GM19455 (cell line): ENCODE measurements at regions not wholly inside any gene's neighbourhood (a gene's known extent, or its start where the extent isn't known, plus 50 kb on each side); places are given as distances from the start of the nearest gene placed in this dataset.

Source experiments
- ATAC-seq: cut with Tn5 transposase; IDR thresholded peaks from one replicate; pipeline ENCODE4 v1.9.1; 2021; ENCODE audit not compliant: unreplicated experiment

DNA sequence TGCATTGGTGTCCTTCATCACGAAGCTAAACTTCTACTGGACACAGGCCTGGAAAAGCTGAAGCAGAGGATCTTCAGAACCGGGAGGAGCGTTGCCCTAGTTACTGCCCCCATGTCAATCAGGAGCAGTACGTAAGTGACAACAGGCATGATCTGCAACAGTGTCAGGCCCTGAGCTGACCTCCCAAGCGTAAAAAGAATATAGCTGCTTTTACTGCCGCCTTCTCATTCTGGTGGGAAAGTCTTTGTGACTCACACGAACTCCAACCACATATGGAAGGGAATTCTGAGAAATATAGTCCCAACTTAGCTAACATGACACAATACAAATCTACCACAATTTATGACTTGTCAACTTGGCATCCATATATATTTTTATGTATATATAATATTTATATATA is 1007.7 kb upstream of the CDH2 start:
- ATAC-seq: no peak

DNA sequence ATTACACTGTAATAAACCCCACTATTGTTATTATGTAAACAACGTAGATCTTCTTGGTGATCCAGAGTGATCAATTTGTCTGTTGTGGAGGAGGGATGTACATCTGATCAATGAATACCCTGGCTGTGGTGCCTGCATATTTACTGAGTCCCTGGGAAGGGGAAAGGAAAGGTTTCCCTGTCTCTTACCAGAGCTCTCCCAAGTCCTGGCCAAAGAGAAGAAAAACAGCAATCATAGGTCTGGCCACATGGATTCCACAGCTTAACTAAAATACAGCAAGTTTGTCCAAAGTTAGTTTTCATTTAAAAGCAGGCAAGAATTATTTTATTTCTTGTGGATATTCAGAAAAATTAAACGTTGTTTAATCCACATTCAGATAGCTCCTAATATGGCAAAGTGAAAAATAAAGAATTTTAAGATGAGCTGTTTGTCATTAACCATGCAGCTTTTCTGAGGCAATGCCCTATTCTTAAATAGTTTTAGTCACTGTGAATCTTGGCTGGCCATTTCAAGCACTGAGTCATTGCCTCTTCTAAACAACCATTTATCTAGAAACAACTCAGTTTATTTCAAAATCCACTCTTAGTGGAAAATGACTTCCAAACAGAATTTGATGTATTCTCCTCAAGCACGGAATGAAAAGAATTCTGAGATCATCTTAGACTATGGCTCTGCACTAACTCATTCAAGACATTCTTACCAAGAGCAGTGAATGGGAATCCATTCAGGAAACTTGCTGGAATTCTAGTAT is 1004.4 kb upstream of the CDH2 start:
- no peak for ATAC-seq

DNA sequence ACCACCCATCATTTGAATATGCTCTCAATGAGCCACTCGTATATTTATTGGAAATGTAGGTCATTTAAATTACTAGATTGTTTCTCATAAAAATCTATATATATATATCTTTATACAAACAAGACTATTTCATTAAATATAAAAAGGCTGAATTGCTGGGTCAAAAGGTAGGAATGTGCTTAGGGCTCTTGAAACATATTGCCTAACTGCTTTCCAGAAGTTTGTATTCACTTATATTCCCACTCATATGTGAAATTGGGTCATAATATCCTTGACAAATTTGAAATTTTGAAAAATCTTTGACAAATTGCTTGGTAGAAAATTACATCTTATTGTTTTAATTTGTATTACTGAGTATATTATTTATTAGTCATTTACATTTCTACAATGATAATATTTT is 999.8 kb upstream of the CDH2 start:
- no peak for ATAC-seq

DNA sequence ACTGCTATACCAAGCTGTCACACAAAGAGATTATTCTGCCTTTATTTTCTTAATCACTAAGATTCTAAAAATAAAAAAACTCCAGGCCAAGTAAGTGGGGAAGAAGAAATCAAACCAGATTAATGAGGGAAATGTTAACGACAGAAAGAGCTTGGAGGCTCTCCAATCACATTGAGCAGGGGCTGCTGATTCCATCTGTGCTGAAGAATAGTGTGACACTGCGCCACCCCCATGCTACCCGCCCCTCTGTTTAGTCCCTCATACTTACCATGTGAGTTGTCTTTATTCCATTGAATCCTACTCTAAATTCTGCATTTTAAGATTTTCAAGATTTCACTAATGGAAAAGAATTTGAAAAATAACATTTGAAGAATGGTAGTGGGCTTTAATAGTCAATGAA is 998.0 kb upstream of the CDH2 start:
- no peak for ATAC-seq

DNA sequence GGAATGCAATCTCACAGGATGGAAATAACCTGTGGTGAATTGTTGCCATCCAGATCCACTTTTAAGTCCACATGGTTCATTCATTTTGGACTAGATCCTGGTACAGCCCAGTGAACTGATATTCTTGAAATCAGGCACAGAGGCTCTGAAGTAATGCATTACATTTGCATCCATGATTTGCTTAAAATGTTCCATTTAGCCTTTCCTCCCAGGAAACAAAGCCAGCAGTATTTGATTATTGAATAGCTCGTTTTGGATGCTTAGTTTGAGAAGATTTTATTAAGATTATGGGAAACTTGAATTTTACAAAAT is 995.8 kb upstream of the CDH2 start:
- ATAC-seq: no peak

DNA sequence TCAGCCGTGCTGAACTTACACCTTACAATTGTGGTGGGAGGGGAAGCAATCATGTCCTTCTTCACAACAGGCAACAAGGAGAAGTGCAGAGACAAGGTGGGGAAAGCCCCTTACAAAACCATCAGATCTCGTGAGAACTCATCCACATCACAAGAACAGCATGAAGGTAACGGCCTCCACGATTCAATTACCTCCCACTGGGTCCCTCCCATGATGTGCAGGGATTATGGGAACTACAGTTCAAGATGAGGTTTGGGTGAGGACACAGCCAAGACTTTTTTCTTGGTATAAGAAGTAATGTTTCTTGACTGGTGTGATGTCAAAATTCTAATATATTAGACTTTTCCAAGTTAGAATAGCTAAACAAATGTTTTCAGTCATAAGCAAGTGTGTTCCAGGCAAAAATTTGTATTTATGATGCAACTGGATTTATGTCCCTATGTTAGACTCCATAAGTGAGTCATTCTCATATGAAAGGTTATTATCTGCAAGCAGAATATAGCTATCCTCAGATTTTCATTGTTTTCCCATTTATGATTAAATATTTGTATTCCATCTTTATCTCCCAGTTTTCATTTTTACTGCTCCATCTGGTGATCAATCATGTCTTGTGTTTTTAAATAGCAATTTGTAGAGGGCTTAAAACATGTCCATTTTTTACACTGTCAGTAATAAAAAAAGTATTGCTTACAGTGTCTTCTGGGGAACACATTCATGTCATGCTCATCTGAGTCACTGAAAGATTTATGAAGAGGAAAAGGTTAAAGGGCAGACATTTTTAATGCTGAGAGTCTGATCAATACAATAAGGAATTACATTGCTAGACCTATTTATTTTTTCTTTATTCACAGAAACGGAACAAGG is 995.2 kb upstream of the CDH2 start:
- no peak for ATAC-seq

DNA sequence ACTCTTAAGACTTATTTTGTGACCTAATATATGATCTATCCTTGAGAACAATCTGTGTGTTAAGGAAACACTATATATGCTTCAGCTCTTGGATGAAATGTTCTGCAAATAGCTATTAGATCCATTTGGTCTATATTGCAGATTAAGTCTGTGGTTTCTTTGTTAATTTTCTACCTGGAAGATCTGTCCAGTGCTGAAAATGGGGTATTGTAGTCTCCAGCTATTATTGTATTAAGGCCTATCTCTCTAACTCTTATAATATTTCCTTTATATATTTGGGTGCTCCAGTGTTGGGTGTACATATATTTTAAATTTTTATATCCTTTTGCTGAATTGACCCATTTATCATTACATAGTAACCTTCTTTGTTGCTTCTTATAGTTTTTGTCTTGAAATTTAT is 992.7 kb upstream of the CDH2 start:
- no peak for ATAC-seq

DNA sequence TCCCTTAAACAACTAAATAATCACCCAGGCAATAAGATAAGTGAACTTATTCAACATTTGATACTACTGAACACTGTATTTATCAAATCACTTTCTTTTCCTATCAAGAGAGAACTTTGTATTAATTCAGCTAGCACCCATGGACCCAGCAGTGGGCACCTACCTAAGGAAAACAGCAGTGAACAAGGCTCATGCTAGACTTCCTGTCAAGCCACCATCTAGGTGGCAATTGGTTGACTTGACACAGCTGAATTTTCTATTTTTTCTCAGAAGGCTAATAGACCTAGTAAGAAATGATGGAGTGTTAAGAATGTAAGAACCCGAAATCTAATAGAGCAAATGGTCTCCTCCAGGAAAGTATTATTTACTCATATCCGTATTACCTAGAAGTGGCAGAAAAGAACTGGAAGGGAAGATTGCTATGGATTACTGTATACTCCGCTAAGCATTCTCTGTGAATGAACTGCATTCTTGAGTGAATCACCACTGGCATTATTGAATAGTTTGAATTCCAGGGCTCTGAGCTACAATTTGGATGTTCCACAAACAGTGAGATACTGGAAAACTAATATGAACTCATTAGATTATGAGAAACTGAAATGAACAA is 988.2 kb upstream of the CDH2 start:
- no peak for ATAC-seq

DNA sequence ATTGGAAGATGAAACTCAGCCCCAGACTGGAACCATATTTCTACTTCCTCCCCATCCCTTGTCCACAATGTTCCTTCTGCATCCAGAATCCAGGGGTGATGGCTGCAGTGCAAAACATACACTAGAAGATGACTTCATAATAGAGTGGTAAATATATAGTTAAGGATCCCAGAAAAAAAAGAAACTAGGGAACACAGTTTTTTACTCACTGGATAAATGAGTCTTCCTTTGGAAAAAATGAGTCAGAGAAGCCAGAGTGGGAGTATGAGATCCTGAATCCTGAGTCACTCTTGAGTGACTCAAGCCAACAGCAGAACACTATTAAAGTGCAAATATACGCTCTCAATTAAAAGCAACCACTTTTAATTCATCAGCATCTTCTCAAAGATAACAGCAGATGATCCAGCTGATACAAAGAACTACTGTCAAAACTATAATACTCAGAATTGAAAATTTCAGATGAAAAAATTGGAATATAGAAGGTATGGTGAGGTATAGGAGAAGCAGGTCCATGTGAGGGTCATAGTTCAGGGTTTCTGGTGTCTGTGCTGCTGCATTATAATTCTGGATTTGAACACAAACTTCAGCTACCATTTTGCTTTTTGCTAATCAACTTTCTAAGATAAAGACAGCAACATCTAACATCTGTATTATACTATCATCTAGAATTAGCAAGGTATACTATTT is 987.2 kb upstream of the CDH2 start:
- ATAC-seq: no peak

DNA sequence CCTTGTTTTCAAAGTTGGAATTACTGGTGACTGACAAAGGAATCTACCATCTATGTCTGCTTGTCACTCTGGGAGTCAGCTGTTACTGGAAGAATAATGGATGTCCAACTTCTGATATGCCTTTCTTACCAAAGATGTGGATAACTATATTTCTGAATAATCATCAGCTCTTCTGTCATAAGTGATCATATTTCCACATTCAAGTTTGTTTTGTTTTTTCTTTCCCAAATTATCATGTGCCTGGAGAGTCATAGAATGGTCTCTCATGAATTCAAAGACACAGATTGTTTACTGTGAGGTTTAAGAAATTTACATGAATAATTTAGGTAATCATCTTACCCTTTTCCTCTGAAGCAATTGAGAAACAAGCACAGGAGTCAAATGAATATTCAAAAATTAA is 986.7 kb upstream of the CDH2 start:
- ATAC-seq: no peak

DNA sequence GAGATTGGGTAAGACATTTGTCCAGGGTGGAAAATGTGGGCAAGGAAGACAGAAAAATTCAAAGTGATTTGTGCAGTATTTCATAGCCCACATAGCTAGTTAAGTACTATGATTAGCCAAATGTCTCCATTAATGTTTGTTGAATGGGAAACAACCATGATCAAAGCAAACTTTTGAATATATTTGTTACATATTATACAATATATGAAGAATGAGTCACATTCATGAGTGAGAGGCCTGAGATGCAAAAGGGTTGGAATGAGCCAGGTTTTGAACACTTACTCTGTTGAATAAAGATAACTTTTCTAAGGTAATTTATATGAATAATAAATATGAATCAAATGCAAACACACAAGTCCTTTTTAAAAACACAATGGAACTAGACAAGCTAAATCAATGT is 984.5 kb upstream of the CDH2 start:
- ATAC-seq: no peak

DNA sequence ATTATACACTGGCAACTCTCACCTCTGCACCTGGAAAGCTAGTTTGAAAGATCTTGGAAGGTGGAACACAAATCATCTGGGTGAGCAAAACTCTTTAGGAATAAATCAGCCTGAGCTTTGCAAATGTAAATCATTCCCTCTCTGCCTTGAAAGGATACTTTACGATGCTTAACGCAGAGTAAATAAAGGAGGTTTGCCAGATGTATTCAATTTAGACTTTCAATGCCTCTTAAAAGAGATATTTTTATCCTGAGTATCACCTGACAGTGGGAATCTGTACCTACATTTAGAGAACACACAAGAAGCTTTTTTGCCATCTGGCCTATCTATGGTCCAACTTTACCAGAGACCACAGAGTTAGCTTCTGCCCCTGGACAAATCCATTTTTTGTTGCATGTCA is 983.2 kb upstream of the CDH2 start:
- ATAC-seq: no peak

DNA sequence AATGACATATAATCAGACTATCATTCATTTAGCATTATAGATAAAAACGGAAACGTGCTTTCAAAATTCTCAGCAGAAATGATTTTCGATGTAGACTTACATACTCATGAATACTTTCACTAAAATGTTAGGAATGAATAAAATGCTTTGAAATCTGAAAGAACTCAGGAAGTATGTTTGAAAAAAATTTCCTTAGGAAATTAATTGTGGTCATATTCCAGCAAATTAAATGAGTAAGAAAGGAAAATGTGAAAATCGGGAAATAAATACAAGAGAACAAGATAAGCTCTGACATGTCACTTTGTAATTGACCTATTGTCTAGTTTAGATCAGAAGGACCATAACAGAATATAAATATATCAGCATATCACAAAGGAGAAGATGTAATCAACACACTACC is 981.0 kb upstream of the CDH2 start:
- no peak for ATAC-seq

DNA sequence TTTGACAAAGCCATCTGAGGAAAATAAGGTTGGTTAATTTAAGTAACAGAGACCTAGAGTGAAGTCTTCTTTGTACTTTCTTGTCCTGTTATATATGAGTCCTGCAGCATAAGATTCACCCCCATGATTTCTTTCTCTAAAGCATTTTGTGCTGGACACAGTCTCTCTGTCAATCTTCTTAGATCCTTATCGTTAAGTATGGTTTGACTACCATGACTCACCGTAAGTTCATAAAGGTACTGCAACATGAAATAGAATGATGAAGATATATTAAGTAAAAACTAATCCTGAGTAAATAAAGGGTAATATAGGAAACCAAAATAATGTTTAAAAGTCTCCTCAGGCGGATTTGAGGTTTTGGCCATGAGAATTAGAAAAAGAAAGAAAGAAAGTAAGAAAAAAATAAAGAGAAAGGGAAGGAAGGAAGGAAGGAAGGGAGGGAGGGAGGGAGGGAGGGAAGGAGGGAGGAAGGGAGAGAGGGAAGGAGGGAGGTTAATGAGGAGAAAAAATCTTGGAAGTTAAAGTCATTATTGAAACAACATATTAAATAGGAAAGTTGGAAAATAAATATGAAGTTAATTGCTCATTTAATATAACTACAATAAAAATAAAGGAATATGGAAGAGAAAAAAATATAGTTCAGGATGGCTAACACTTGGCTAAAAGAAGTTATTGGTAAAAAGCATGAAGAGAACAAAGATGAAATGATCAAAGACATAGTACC is 980.3 kb upstream of the CDH2 start:
- ATAC-seq: no peak

DNA sequence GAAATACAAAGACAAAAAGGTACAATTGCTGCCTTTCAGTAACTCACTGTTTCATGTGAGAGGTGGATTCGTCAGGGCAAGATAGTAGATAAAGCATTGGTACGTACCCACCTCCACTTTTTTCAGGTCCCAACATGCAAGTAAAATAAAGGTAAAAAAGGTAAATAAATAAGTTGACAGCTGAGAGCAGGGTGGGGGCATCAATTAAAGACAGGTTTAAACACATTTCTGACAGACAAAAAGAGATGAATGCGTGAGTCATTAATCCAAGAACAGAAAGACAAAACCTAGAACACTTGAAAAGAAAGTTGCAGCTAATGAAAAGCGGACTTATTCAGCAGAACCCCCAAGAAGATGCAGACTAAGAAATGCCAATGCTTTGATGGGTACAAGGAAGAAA is 979.6 kb upstream of the CDH2 start:
- ATAC-seq: no peak

DNA sequence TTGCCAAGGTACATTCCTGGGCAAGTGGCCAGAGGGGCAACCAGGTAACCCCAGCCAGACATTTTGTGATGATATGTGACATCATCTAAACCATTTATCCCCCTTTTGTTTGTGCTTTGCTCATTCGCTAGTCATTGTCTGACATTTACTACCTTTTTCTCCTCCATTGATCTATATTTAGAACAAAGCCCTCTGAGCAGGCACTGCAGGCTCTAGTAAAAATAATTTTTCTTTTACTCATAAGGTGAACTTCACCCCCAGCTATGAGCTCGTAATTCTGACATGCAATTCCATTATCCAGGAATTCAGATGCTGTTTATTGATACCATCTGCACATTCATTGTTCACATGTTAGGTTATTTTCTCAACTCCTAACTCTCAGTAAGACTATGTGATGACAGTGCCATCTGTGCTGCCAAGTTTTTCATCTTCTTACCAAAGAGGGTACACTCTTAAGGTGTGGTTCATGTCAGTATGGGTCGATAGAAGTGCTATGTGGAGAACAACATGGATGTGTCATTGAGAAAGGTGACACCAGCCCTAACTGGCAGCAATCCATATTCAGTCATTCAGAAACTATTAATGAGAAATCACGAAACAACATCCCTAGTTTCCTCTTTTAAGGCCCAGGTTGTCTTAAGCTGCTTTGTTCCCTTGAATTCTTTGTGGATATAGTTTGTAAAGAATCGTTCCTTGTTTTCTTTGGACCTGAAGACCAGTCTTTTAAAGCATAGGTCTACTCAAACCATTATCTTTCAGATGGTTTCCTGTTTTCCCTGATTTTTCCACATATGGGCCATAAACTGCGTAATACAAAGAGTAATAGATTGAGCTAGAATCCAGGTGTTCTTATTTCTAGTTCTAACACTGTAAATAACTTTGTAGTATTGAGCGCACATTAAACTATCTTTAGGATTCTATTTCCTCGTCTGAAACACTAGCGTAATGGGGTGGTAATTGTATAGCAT is 978.1 kb upstream of the CDH2 start:
- no peak for ATAC-seq

DNA sequence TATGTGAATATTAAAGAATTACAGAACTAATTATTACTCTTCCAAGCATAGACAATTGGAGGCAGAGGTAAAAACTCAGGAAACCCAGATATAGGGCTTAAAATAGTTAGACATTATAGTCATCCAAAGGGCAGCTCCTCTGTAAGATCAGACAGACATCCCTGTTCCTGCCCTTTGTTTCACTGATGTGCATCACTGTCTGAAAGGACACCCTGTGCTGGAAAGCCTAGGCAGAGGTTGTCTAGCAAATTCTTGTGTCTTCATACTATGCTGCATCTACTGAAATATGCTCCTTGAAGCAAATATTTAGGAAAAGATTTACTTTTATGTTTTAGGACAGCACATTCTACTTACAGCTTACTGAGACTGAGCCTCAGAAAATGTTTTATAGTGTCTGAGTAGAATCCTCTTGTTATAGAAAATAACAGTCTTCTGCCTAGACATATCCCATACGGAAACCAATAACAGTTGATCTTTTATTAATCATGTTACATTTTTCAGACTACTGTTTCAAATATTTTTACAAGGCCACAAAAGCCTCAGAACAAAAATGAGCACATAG is 977.3 kb upstream of the CDH2 start:
- no peak for ATAC-seq

DNA sequence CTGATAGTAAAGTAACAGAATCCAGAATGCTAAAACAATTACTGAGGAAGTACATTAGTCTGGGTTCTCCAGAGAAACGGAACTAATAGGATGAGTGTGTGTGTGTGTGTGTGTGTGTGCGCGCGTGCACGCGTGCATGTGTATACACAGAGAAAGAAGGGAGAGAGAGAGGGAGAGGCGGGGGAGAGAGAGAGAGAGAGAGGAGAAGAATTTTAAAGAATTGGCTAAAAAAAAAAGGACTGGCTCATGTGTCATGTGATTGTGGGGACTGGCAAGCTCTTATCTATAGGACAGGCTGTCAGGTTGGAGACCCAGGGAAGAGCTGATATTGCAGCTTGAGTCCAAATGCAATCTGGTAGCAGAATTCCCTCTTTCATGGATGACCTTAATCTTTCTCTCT is 976.2 kb upstream of the CDH2 start:
- ATAC-seq: no peak

DNA sequence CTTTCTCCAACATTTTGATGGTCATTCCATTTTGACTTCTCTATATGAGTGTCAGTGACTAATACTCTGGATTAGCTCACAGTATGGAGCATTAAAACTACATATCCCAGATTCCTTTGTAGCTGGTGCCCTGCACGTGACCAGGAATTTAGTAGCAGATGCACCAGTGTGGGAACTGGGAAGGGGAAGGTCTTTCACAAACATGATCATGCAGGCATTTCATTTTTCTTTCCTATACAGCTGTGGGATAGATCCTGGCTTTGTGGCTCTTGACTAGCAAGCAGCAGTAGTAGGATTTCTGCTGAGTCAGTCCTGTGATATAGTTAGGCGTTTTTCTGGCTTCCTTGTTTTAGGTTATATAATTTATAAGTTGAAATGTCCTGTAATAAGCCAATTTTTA is 971.0 kb upstream of the CDH2 start:
- ATAC-seq: no peak

DNA sequence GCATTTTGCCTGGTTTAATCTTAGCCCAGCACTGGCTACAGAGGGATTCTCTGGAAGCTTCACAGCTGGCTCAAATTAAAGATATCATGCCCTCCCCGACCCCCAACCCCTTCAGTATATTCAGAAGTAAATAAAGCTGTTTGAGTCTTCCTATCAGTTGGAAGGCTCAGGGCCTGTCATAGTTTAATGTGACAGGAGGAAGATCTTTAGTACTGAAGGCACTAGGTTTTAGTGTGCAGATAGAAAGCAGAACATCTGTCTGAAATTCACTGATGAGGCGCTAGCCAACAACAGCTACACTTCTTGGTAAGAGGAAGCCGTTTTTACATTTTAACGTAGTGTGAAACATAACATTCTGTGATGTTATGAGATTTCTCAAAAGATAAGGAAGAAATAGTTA is 969.1 kb upstream of the CDH2 start:
- no peak for ATAC-seq
